Ecto neural progenitor cell (in vitro differentiated cells): ENCODE measurements at regions not wholly inside any gene's neighbourhood (a gene's known extent, or its start where the extent isn't known, plus 50 kb on each side); places are given as distances from the start of the nearest gene placed in this dataset.
"Not testable (repeated sequence)": the region's sequence is repeated elsewhere in the genome, so short reads cannot be mapped to it uniquely, and the experiment has no call there.

Experiments
- DNase-seq: peaks from one replicate; pipeline ENCODE4 v3.0.0-alpha.2; 2018; ENCODE audit warnings: low spot score

- DNase-seq = no peak
Observed at GRCh38 chr6:14999106-14999505, 246.8 kb upstream of the JARID2 start.

DNA sequence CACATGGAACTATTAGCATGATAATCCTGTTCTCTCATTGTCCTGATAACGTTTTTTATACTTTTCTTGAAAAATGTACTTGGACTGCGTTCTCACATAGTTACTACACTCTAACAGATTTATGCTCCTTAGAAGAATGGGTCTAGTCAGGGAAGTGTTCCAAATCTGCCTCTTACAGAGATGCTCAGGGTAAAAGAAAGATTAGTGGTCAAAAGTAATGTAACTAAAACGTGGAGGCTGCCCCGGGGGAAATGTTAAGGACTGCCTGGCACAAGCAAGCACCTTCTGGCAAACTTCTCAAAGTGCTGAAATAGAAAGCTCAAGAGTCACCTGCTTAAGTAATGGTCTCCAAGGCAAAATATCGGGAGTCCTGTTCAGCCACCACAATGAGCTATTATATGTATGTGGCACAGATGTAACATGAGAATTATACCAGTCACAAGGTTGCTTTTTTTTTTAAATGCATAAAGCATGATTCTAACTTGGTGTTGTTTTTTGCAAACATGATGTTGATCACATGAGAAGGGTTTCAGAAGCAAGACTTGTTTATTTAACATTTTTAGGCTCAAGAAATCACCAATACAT lies 244.5 kb upstream of the JARID2 start:
- no peak for DNase-seq

DNA sequence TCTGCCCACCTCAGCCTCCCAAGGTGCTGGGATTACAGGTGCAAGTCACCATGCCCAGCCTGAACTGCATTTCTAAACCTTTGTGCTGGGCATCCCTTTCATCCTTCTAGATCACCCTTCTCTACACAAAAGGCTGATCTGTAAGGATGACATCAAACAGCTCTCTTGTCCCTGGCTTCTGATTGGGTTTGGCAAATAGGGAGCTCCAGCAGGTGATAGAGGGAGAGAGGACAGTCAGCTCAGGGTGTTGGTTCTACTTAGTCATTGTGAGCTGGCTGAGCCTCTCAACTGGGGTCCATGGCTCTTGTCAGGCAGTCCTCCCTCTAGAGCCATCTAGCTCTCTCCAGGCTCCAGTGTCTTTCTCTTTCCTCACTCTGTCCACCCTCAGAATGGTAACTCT lies 237.6 kb upstream of the JARID2 start:
- no peak for DNase-seq

GRCh38 chr6:15014958-15015357 lies 230.9 kb upstream of the JARID2 start:
- DNase-seq = no peak

- no peak for DNase-seq
Observed at GRCh38 chr6:15016813-15017212, 229.1 kb upstream of the JARID2 start.

DNA sequence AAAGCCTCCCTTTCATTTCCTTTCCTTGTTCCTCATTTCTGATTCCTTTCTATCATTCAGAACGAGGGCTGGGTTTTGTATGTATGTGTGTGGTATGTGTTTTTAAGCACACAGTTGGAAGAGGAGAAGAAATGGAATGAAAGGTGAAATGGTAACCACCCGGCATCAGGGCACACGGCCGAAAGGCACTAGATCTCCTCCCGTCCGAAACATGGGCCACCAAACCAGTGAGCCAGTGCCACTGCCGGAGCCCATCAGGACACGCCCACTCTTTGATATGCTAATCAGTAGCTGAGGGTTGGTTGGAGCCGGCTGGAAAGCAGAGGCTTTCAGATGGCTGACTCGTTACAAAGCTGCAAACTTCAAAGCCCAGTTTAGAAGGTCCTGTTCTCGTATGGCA lies 228.6 kb upstream of the JARID2 start:
- DNase-seq = peak; percentile 78

DNA sequence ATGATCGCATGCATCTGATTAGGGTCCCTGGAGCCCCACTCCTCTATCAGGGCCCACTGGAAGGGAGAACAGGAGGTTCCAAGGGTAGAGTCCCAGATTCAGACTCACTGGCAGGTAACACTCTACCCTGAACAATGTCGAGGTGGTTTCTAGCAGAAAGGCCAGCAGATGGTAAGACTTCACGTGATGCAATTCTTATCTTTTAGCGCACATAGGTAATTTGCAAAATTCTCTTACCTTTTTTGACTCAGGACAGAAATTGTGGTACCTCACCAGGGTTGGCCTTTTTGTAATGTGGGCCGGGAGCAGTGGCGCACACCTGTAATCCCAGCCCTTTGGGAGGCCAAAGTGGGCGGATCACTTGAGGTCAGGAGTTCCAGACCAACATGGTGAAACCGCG lies 228.1 kb upstream of the JARID2 start:
- no peak for DNase-seq

GRCh38 chr6:15020119-15020770 lies 225.6 kb upstream of the JARID2 start:
- DNase-seq = no peak

DNA sequence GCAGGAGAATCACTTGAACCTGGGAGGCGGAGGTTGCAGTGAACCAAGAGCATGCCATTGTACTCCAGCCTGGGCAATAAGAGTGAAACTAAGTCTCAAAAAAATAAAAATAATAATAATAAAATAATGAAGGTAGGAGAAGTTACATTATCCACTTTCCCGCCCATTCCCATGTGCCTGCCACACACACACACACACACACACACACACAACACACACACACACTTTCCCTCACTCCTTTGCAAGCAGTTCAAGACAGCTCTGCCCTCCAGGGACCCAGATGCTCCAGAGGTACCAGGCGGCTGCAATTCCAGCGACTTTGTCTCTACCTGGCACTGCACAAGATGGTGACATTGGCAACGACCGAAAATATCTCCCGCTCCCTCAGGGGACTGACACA lies 224.8 kb upstream of the JARID2 start:
- DNase-seq = no peak

DNA sequence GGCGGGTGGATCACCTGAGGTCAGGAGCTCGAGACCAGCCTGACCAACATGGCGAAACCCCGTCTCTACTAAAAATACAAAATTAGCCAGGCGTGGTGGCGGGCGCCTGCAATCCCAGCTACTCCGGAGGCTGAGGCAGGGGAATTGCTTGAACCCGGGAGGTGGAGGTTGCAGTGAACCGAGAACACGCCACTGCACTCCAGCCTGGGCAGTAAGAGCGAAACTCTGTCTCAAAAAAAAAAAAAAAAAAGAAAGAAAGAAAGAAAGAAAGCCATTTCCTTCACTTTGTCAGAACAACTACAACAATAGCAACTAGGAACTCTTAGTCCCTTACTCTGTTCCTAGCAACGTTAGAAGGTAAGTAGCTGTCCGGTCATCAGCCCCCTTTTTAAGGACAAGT lies 222.9 kb upstream of the JARID2 start:
- DNase-seq = not testable (repeated sequence)

GRCh38 chr6:15023448-15023847 lies 222.4 kb upstream of the JARID2 start:
- no peak for DNase-seq

DNA sequence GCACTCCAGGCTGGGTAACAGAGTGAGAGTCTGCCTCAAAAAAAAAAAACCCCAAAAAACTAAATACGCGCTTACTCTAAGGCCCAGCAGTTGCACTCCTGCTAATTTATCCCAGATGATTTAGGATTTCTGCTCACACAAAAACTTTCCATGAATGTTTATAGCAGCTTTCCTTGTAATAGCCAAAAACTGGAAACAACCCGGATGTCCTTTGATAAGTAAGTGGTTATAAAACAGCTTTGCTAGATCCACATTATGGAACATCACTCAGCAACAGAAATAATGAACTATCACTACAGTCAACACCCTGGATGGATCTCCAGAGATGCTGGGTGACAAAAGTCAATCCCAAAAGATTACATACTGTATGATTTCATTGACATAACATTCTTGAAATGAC lies 220.4 kb upstream of the JARID2 start:
- no peak for DNase-seq

DNA sequence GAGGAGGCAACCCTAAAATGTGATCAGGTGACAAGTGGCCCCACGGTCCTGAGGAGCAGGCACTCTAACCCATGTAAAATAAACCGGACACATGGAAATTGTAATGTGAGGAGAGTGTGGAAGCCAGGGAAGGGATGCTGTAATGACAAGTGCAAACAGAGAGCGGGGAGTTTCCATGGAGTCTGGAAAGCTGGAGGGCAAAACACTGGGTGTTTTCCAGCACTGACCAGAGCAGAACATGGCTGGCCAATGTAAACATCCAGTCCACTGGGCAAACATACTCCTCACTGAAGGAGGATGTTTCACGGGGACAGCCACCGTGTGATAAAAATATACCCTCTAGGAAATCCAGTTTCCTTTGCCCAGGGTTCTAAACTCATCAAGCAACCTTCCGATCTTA lies 219.0 kb upstream of the JARID2 start:
- DNase-seq = no peak

- no peak for DNase-seq
Observed at GRCh38 chr6:15027472-15027871, 218.4 kb upstream of the JARID2 start.

DNA sequence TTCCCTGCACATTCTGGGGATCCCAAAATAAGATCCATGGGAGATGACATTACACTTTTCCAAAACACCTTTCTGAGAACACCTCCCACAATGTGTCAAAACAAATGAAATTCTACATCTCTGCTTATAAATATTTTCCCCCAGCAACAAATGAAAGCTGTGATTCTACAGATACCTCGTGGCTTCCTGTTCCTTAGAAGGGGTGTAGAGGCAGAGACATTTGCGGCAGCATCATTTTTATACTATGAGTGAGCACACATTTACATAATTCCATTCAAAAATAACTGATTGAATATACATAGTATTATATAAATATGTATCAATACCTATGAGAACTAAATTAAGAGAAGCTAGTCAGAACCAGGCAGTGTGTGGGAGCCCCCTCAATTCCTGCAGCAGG lies 213.9 kb upstream of the JARID2 start:
- DNase-seq = no peak

DNA sequence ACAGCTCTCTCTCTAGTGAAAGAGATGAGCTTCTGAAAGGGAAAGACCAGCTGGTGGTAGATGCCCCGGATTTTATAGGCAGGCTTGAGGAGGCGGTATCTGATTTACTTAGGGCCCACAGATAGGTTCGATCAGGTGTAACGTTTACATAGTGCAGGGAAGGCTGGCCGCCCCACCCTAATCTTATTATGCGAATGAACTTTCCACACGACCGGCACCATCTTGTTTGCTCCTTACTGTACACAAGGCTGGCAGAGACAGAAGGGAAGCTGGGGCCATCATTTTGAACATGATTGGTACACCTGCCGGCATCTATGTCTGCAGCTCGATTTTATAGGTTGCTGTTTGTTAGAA lies 212.0 kb upstream of the JARID2 start:
- no peak for DNase-seq

DNA sequence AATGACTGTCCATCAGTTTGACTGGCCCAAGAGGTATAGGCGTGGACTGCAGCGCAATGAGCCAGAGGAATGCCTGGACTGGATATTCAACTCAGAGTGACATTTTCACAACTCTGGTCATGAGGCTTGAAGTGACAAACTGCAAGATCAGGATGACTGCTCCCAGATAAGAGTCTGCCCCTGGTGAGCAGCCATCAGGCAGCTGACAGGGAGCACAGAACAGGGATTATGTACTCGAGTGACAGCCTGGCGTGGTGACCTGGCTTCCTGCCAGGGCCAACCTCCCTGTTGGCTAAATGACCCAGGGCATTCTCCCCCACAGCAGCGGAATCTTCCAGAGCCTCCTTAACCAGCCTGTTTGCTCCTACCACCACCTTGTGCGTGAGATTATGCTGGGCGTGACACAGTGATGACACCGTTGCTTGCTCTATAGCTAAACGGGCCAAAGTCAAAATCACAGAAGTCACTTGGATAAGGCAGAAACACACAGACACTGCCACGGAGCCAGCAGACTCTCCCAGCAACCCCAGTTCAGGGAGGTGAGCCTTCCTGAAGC lies 209.1 kb upstream of the JARID2 start:
- peak; percentile 53 for DNase-seq

DNA sequence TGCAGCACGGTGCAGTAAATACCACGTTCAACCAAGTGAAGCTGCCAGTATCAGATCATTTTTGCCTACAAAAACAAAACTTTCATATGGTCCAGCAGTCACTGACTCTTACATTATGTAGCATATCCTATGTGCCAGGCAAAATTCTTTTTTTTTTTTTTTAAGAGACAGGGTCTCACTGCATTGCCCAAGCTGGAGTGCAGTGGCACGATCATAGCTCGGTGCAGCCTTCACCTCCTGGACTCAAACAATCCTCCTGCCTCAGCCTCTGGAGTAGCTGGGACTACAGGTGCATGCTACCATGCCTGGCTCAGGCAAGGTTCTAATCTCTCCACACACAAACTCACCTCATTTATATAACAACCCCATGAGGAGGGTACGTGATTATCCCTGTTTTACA lies 208.6 kb upstream of the JARID2 start:
- DNase-seq = no peak

DNA sequence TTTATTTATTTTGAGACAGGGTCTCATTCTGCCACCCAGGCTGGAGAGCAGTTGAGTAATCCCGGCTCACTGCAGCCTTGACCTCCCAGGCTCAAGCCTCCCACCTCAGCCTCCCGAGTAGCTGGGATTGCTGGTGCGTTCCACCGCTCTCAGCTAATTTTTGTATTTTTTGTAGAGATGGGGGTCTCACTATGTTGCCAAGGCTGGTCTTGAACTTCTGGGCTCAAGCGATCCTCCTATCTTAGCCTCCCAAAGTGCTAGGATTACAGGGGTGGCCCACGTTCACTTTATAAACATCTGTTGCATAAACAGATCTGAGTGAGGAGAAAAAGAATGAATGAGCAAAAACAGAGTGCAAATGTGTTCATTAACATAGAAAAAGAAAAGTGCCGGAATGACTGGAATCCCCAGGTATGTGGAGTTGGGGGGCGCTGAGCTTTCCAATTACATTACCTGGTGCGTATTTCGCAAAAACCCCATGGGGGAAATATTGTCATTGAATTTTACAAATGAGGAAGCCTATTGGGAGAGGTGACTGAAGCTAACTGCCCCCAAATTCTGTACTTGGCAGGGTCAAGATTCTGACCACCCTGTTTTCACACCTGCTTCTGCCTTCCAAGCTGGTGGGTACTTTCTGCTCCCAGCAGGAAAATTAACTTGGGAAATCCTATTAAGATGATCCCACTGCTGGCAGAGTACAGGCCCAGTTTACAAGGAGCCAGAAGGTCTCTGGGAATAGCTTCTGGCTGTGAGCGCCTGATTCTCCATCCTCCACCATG lies 207.7 kb upstream of the JARID2 start:
- DNase-seq = no peak

- DNase-seq = no peak
Observed at GRCh38 chr6:15039136-15039535, 206.7 kb upstream of the JARID2 start.

- DNase-seq = no peak
Observed at GRCh38 chr6:15042938-15043337, 202.9 kb upstream of the JARID2 start.

GRCh38 chr6:15044146-15044882 lies 201.6 kb upstream of the JARID2 start:
- no peak for DNase-seq

DNA sequence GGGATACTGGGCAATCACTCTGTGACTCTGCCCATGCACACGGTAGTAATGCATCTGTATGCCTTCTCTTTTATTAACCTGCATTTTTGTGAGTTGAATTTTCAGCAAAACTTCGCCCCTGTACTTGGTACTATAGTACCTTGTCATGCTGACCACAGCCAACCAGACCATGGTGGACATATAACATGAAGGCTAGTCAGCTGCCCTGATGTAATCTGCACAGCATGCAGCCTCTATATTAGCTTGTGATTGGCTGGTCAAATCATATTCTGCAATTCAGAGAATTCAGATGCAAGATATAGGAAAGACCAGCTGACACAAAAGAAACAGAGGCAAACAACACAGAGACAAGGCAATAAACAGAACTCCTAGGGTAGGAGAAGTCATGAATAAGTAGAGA lies 200.9 kb upstream of the JARID2 start:
- no peak for DNase-seq
